Subcutaneous abdominal adipose tissue (tissue), 5 donors: ENCODE measurements at regions not wholly inside any gene's neighbourhood (a gene's known extent, or its start where the extent isn't known, plus 50 kb on each side); places are given as distances from the start of the nearest gene placed in this dataset.

Source experiments
- H3K27ac ChIP-seq: one replicate; pipeline ENCODE4 v1.7.0; 2013; ENCODE audit warnings: low read depth, mild to moderate bottlenecking, inconsistent platforms, low read length, moderate library complexity
- H3K27me3 ChIP-seq, 5 donors: one replicate each; pipeline ENCODE4 v1.7.0; 2013; ENCODE audit warnings: low read length in 5 of 5, inconsistent platforms in 1 of 5; ENCODE audit not compliant: control insufficient read depth in 5 of 5, insufficient read depth in 4 of 5
- H3K36me3 ChIP-seq, 5 donors: one replicate each; pipeline ENCODE4 v1.7.0; 2013; ENCODE audit warnings: low read length in 5 of 5; ENCODE audit not compliant: control insufficient read depth in 5 of 5, insufficient read depth in 5 of 5
- H3K4me1 ChIP-seq, 5 donors: one replicate each; pipeline ENCODE4 v1.7.0; 2013; ENCODE audit warnings: low read length in 5 of 5, mild to moderate bottlenecking in 3 of 5, moderate library complexity in 1 of 5; ENCODE audit not compliant: control insufficient read depth in 5 of 5, insufficient read depth in 5 of 5
- H3K4me3 ChIP-seq, 5 donors: one replicate each; pipeline ENCODE4 v1.7.0; 2013; ENCODE audit warnings: low read length in 5 of 5, low read depth in 1 of 5
- H3K9ac ChIP-seq, 5 donors: one replicate each; pipeline ENCODE4 v1.7.0; 2013; ENCODE audit warnings: low read length in 5 of 5, mild to moderate bottlenecking in 4 of 5, moderate library complexity in 3 of 5
- H3K9me3 ChIP-seq, 5 donors: one replicate each; pipeline ENCODE4 v1.7.0; 2013; ENCODE audit warnings: low read length in 5 of 5; ENCODE audit not compliant: control insufficient read depth in 5 of 5
- donor health status: healthy.
- donor health status: healthy.
- donor health status: healthy.
- donor health status: healthy.
- donor health status: healthy.

DNA sequence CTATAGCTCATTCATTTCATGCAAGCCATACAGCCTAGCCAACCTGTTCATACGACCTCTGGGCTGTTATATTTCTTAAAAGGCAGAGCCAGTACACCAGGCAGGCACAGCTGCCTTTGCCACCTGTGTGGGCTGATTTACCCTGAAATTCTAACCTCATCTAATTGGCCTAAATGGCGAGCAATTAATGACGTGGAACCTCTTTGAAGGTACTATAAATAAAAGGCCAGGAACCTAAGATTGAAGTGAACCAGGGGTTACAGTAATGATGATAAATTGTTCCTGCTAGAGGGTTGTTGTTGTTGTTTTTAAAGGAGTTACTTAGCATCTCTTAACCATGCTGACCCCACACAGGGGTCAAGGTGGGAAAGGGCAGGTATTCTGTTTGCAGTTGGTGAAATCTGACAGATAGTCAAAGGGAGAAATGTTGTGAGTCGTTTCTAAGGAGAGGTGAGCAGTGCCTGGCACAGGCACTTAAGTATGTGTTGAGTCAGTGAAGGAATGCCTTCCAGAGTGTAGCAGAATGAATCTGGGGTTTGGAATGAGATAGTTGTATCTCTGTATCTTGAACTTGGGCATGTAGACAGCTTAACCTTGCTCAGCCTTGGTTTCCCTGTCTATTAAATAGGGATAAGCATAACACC lies 213.5 kb upstream of the NAV2 start:
- Histone ChIP-seq H3K27me3 (no peaks in the 10 kb centered on the region), H3K9me3 (peaks cover 0 to 8% (median 4%) of the 10 kb centered on the region in 5 donors), H3K9ac (no peak overlapping the region), H3K36me3 (no peaks in the 10 kb centered on the region), H3K4me1 (no peaks in the 10 kb centered on the region), H3K27ac (no peak overlapping the region), H3K4me3 (no peak overlapping the region)

DNA sequence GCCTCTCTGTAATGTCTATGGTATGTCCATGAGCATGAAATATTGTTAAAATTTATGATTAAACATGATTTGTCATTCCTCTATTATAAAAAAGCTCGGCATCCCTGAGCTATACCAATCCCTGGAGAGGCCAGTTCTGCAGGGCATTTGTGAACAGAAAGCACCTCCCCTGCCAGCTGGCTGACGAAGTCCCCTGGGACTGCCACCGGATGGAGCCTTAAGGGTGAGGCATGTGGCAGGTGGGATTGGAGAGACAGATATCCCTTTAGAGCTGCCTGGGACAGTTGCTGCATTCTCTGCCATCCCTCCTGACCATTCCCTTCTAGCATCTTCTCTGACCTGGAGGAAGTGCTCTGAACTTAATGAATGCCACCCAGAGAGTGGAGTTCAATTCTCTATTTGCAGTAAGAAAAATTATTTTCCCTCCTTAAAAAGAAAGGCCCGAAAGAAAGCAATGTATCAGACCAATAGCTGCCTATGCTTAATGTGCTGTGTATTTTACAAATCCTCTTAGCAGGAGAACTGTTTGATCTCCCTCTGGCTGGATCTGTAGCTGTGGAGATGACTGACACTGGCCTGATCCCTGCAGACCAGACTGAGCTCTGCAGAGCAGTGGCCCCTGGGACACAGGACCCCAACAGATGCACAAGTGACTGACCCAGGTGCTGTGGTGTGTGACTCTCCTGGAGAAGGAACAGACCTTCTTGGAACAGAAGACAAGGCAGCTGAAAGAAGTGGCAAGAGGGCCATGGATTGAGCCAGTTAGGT lies 219.0 kb upstream of the NAV2 start:
- H3K27ac ChIP-seq, result no peak overlapping the region
- no peaks in the 10 kb centered on the region for H3K36me3 ChIP-seq
- H3K27me3 ChIP-seq, result no peaks in the 10 kb centered on the region
- H3K4me1 ChIP-seq, result no peaks in the 10 kb centered on the region
- no peak overlapping the region for H3K4me3 ChIP-seq
- no peak overlapping the region for H3K9ac ChIP-seq
- peaks cover 0 to 8% (median 4%) of the 10 kb centered on the region in 5 donors for H3K9me3 ChIP-seq

DNA sequence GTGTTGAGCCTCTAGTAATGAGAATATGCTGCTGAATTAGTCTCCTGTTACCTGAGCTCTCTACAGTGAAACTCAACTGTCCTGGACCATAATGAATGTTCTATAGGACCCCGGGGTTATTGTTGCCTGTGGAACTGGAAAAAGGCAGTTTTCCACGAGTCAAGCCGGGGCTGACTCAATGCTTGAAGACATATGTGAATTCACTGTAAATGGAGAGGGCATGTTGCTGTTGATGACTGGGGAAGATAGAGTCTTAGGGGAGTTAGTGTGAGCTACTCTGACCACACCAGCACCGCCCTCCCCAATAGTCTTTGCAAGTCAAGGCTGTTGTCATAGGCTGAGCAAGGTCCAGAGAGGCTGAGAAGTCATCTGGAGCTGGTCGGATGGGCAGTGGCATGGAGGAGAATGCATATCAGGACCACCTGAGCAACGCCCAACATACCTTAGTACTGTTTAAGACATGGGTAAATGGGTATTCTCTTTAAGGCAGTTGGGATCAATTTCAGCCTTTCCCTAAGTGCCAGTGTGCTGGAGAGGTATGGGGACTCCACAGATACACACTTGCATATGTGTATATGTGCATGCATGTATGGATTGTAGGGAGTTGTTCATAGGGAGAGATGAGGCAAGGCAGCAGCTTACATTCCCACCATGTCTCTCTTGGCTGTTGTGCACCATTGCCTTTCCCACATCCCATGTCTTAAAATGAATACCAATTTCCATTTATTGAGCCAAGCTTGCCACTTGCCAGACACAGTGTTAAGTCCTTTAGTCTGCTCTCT lies 230.1 kb upstream of the NAV2 start:
- no peaks in the 10 kb centered on the region for H3K9me3 ChIP-seq
- peaks cover 0 to 3% (median 0%) of the 10 kb centered on the region in 5 donors for H3K27me3 ChIP-seq
- H3K4me3 ChIP-seq, result no peak overlapping the region
- no peaks in the 10 kb centered on the region for H3K36me3 ChIP-seq
- H3K4me1 ChIP-seq, result no peaks in the 10 kb centered on the region
- no peak overlapping the region for H3K27ac ChIP-seq
- no peak overlapping the region for H3K9ac ChIP-seq

DNA sequence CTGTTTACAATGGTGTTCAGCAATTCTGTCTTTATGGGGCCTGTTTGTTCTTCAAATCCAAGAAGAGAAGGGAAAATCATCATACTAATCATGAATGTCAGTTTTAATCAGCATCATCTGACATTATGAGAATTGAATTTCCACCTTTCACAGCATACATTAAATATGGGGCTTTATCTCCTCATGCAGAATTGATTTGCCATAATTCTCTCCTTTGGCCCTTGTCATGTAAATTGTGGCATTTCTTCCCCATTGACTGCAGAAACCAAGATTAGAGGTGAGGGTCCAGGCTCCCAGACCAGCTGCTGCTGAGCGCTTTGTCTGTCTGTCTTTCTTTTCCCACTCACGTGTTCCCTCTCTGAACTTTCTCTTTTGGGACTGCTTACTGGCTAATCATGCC lies 232.1 kb upstream of the NAV2 start:
- Histone ChIP-seq H3K4me1 (no peaks in the 10 kb centered on the region), H3K27ac (no peak overlapping the region), H3K9me3 (no peaks in the 10 kb centered on the region), H3K4me3 (no peak overlapping the region), H3K9ac (no peak overlapping the region), H3K27me3 (peaks cover 0 to 6% (median 0%) of the 10 kb centered on the region in 5 donors), H3K36me3 (no peaks in the 10 kb centered on the region)

DNA sequence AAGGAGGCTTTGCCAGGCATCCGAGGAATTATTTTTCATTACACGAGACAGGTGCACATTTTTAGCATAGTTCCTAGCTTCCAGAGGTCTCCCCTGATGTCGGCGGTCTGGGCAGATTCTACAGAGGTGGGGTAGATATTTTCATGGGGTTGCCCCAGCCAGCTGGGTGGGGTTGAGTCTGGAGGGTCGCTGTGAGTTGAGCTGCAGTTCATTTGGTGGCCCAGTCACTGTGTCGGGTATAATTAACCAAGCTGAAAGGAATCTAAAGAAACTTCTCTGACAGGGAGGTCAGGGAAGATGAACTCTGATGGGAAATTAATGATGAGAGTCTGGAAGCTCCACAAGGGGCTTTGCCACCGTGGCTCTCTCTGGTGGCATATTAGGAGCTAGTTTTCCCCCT lies 233.7 kb upstream of the NAV2 start:
- Histone ChIP-seq H3K9me3 (no peaks in the 10 kb centered on the region), H3K9ac (no peak overlapping the region), H3K27me3 (peaks cover 0 to 6% (median 0%) of the 10 kb centered on the region in 5 donors), H3K4me1 (no peaks in the 10 kb centered on the region), H3K27ac (no peak overlapping the region), H3K4me3 (no peak overlapping the region), H3K36me3 (no peaks in the 10 kb centered on the region)

DNA sequence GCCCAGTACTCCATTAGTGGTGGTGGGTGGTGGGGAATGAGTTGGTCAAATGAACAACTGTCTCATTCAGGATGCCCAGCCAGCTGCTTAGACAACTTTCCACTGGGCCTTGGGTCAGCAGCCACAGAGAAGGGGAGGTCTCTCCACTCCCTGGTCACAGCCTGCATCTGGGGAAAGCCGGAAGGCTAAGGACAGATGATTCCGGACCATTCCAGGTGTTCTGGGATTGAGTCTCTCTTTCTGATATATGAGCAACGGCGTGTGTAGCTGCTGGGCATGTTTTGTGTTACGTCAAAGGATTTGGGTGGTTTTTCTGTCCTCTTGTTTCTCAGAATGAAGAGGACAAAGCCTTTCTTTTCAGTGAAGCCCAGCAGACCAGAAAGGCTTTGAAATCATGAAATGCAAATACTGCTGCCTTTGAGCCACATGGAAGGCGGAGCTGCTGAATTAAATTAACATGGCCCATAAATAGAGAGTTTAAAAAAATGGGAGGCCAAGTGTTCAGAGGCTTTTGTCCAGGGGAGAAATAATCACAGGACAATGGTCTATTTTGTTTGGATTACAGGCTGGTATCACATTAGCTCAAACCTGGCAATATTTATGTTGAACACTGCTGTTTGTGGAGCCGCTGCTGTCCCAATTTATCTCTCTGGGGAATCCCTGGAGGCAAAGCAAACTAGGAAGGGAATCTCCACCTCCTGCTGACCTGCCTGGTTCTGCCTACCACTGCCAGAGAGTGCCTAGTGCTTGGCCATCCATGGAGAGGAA lies 234.4 kb upstream of the E2F8 start:
- H3K9ac ChIP-seq, result no peak overlapping the region
- H3K27ac ChIP-seq, result no peak overlapping the region
- no peaks in the 10 kb centered on the region for H3K9me3 ChIP-seq
- H3K4me1 ChIP-seq, result no peaks in the 10 kb centered on the region
- H3K4me3 ChIP-seq, result no peak overlapping the region
- peaks cover 0 to 5% (median 0%) of the 10 kb centered on the region in 5 donors for H3K27me3 ChIP-seq
- H3K36me3 ChIP-seq, result no peaks in the 10 kb centered on the region

DNA sequence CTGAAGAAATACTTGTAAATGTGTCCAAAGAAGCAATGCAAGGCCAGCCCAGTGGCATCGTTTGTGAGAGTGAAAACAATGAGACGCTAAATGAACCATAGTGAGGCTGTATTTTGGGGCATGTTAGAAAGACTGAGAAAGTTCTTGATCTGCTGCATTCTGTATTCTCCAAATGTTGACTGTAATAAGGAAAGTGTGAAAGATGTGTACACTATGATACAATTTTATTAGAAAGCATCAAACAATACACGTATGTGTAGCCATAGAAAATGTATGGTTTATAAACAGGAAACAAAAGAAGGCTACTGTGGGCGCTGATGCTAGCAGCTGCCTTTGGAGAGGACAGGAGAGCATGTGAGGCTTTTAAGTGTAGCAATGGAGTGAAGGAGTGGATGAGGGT lies 233.5 kb upstream of the E2F8 start:
- Histone ChIP-seq H3K27ac (no peak overlapping the region), H3K9ac (no peak overlapping the region), H3K4me1 (no peaks in the 10 kb centered on the region), H3K27me3 (peaks cover 0 to 5% (median 0%) of the 10 kb centered on the region in 5 donors), H3K4me3 (no peak overlapping the region), H3K9me3 (no peaks in the 10 kb centered on the region), H3K36me3 (no peaks in the 10 kb centered on the region)

DNA sequence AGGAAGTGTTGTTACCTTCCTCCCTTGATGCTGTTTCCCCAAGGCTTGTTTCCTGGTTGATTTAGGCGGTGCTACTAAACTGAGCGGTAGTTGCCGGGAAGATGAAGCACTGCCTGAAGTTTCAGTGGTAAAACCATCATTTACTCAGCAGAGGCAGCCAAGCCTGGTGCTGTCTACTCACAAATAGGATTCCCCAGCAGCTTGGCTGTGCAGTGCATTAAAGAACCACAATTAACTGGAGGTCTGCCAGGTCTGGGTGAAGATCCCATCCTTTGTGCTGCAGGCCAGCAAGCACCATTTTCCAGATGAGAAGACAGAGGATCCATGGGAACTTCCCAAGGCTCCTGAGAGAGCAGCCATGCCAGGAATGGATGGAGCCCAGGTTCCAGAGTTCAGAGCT lies 231.9 kb upstream of the E2F8 start:
- no peak overlapping the region for H3K27ac ChIP-seq
- H3K9me3 ChIP-seq, result no peaks in the 10 kb centered on the region
- H3K27me3 ChIP-seq, result peaks cover 0 to 3% (median 0%) of the 10 kb centered on the region in 5 donors
- no peak overlapping the region for H3K4me3 ChIP-seq
- no peak overlapping the region for H3K9ac ChIP-seq
- H3K36me3 ChIP-seq, result no peaks in the 10 kb centered on the region
- no peaks in the 10 kb centered on the region for H3K4me1 ChIP-seq

DNA sequence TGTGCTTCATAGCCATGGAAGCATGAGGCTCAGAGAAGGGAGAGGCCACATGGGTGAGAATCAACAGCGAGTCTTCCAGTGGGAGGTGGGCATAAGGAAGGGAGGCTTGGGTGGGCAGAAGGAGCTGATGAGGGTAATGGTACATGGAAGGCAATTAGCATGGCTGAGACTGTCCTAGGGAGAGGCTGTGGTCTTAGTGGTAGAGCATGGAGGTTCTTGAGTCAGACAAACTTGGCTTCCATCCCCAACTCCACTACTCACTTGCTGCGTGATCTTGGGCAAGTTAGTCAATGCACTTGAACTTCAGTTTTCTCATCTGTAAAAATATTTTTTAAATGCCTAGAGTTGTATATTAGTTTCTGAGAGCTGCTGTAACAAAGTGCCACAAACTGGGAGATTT lies 227.2 kb upstream of the E2F8 start:
- Histone ChIP-seq H3K4me1 (no peaks in the 10 kb centered on the region), H3K9me3 (no peaks in the 10 kb centered on the region), H3K9ac (no peak overlapping the region), H3K27ac (no peak overlapping the region), H3K27me3 (peaks cover 0 to 3% (median 0%) of the 10 kb centered on the region in 5 donors), H3K36me3 (no peaks in the 10 kb centered on the region), H3K4me3 (no peak overlapping the region)
